Breast epithelium (tissue), 4 donors: ENCODE measurements at regions not wholly inside any gene's neighbourhood (a gene's known extent, or its start where the extent isn't known, plus 50 kb on each side); places are given as distances from the start of the nearest gene placed in this dataset.

Experiments used
- DNase-seq, 2 donors: peaks; one replicate each; pipeline ENCODE4 v3.0.0-alpha.2; 2019; ENCODE audit warnings: low spot score in 2 of 2
- H3K27ac ChIP-seq, 2 donors: fragments of 200-600 bp; sonication (generic) in 1 of 2; one replicate each; pipeline ENCODE4 v1.5.1; 2016 to 2019; ENCODE audit warnings: mild to moderate bottlenecking in 1 of 2
- H3K27me3 ChIP-seq, 2 donors: fragments of 200-600 bp; sonication (generic) in 1 of 2; one replicate each; pipeline versions ENCODE4 v1.5.1 to v1.6.0; 2017 to 2019; ENCODE audit warnings: control low read depth in 1 of 2, mild to moderate bottlenecking in 1 of 2
- H3K36me3 ChIP-seq: fragments of 200-600 bp; one replicate; pipeline ENCODE4 v1.5.1; 2019
- H3K4me1 ChIP-seq, 2 donors: fragments of 200-600 bp; sonication (generic); one replicate each; pipeline ENCODE4 v1.5.1; 2016 to 2019; ENCODE audit warnings: control low read depth in 1 of 2
- H3K4me3 ChIP-seq, 3 donors: fragments of 200-600 bp; sonication (generic); 1 replicate in 2 of 3; 2 replicates in 1 of 3; pipeline ENCODE4 v1.5.1; 2016 to 2019; ENCODE audit warnings: mild to moderate bottlenecking in 3 of 3, moderate library complexity in 2 of 3
- H3K9me3 ChIP-seq, 2 donors: fragments of 200-600 bp; sonication (generic) in 1 of 2; one replicate each; pipeline ENCODE4 v1.5.1; 2016 to 2019; ENCODE audit warnings: control low read depth in 1 of 2
- POLR2A ChIP-seq: fragments of 450-650 bp; IDR thresholded peaks from one replicate; pipeline ENCODE4 v1.6.1; 2016; ENCODE audit warnings: antibody characterized with exemption, mild to moderate bottlenecking, moderate library complexity
- POLR2AphosphoS5 ChIP-seq, 3 donors: sonication (generic); formaldehyde crosslinking; IDR thresholded peaks; one replicate each; pipeline ENCODE4 v1.6.1; 2017; ENCODE audit warnings: antibody characterized with exemption in 3 of 3
- intact Hi-C: fragments of 100-400 bp; cut with DNase I; formaldehyde crosslinking; loops from one replicate; pipeline ENCODE4 v1.15.1; 2023; ENCODE audit warnings: low total_unique reads
- TF ChIP-seq, protein P1 (sequence below), 3 donors: fragments of 450-650 bp; IDR thresholded peaks; one replicate each; pipeline ENCODE4 v1.5.1; 2016 to 2017; ENCODE audit warnings: antibody characterized with exemption in 3 of 3, mild to moderate bottlenecking in 3 of 3, moderate library complexity in 3 of 3

- intact Hi-C loops: no loop called here
- no peaks in the 10 kb centered on the region for H3K4me1 ChIP-seq
- DNase-seq: no peak
- no peaks in the 10 kb centered on the region for H3K27me3 ChIP-seq
- no peak for TF ChIP-seq POLR2AphosphoS5 (IDR thresholded peaks at IDR 0.05)
- TF ChIP-seq POLR2A: no peak
- TF ChIP-seq, protein P1, sequence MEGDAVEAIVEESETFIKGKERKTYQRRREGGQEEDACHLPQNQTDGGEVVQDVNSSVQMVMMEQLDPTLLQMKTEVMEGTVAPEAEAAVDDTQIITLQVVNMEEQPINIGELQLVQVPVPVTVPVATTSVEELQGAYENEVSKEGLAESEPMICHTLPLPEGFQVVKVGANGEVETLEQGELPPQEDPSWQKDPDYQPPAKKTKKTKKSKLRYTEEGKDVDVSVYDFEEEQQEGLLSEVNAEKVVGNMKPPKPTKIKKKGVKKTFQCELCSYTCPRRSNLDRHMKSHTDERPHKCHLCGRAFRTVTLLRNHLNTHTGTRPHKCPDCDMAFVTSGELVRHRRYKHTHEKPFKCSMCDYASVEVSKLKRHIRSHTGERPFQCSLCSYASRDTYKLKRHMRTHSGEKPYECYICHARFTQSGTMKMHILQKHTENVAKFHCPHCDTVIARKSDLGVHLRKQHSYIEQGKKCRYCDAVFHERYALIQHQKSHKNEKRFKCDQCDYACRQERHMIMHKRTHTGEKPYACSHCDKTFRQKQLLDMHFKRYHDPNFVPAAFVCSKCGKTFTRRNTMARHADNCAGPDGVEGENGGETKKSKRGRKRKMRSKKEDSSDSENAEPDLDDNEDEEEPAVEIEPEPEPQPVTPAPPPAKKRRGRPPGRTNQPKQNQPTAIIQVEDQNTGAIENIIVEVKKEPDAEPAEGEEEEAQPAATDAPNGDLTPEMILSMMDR (IDR thresholded peaks at IDR 0.05): no peak
- peaks cover 0 to 10% of the 10 kb centered on the region in 2 donors for H3K9me3 ChIP-seq
- no peak overlapping the region for H3K27ac ChIP-seq
- no peaks in the 10 kb centered on the region for H3K36me3 ChIP-seq
- H3K4me3 ChIP-seq: no peak overlapping the region
Measured at GRCh38 chr18:29041976-29042375, 865.0 kb upstream of the CDH2 start.

DNA sequence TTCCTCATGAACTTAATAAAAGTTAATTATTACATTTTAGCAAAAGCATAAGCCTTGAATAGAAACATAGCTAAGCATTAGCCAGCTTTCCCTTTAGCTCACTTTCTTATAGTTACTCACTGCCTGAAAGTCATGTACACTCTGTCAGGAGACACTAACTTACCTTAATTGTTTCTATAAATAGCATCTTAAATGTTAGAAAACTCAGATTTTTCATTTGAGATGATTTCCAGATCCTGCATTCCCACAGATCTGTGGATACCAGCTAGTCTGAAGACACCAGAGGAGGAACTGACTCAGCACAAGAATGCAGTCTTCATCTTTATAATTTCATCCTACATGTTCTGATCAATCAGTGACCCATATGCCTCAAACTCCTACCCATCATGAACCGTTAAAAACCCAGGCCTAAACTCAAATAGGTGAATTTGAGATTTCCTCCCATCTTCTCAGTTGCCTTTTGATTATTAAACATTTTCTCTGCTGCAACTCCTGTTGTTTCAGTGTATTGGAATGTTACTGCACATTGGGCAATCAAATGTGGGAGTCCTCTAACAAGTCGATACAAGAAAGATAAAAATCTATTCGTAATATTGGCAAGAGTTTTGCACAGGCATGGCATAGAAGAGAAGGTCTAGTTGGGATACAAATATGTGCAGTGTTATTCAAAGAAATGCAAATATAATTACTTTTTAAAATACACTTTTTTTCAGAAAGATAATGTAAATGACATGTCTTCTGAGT, 857.4 kb upstream of the CDH2 start:
- Histone ChIP-seq H3K4me3 (no peak overlapping the region), H3K27ac (no peak overlapping the region), H3K9me3 (peaks cover 0 to 5% of the 10 kb centered on the region in 2 donors), H3K36me3 (no peaks in the 10 kb centered on the region), H3K27me3 (no peaks in the 10 kb centered on the region), H3K4me1 (no peaks in the 10 kb centered on the region)
- no peak for DNase-seq
- intact Hi-C loops: no loop called here
- no peak for TF ChIP-seq POLR2A
- TF ChIP-seq, protein P1 (IDR thresholded peaks at IDR 0.05): no peak

DNA sequence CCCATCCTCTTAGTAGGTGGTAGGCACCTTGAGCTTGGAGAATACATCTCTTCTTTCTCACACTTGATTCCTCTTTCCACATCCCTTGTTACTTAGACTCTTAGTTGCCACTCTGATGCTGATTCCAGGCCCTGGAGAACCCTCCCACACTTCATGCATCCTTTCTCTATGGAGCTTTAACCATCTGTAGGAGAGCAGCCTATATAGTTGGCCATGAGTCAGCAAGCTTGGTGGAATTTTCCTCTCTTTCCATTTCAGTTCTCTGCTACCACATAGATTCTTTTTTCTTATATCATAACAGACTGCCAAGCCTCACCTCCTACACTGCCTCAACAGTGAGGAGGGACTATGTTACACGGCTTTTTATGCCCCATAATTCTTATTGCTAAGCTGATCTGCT, 851.6 kb upstream of the CDH2 start:
- H3K9me3 ChIP-seq: no peaks in the 10 kb centered on the region
- H3K27me3 ChIP-seq: no peaks in the 10 kb centered on the region
- intact Hi-C loops: no loop called here
- H3K27ac ChIP-seq: no peak overlapping the region
- DNase-seq: no peak
- no peak for TF ChIP-seq POLR2AphosphoS5 (IDR thresholded peaks at IDR 0.05)
- no peak for TF ChIP-seq POLR2A
- TF ChIP-seq, protein P1 (IDR thresholded peaks at IDR 0.05): no peak
- H3K36me3 ChIP-seq: no peaks in the 10 kb centered on the region
- no peaks in the 10 kb centered on the region for H3K4me1 ChIP-seq
- H3K4me3 ChIP-seq: no peak overlapping the region

- H3K27me3 ChIP-seq: no peaks in the 10 kb centered on the region
- no peaks in the 10 kb centered on the region for H3K4me1 ChIP-seq
- H3K36me3 ChIP-seq: no peaks in the 10 kb centered on the region
- H3K4me3 ChIP-seq: no peak overlapping the region
- DNase-seq: no peak
- no peaks in the 10 kb centered on the region for H3K9me3 ChIP-seq
- intact Hi-C loops: no loop called here
- no peak overlapping the region for H3K27ac ChIP-seq
- TF ChIP-seq, protein P1 (IDR thresholded peaks at IDR 0.05): no peak
- TF ChIP-seq POLR2A: no peak
Measured at GRCh38 chr18:29018976-29019375, 842.0 kb upstream of the CDH2 start.

- H3K27me3 ChIP-seq: no peaks in the 10 kb centered on the region
- H3K4me3 ChIP-seq: no peak overlapping the region
- intact Hi-C loops: no loop called here
- H3K27ac ChIP-seq: no peak overlapping the region
- no peak for DNase-seq
- TF ChIP-seq, protein P1 (IDR thresholded peaks at IDR 0.05): no peak
- no peak for TF ChIP-seq POLR2AphosphoS5 (IDR thresholded peaks at IDR 0.05)
- H3K9me3 ChIP-seq: no peaks in the 10 kb centered on the region
- H3K36me3 ChIP-seq: no peaks in the 10 kb centered on the region
- no peaks in the 10 kb centered on the region for H3K4me1 ChIP-seq
Measured at GRCh38 chr18:29012883-29013465, 836.0 kb upstream of the CDH2 start.
